Smooth muscle cell of the brain vasculature (primary cell): ENCODE measurements at regions not wholly inside any gene's neighbourhood (a gene's known extent, or its start where the extent isn't known, plus 50 kb on each side); places are given as distances from the start of the nearest gene placed in this dataset.
"Not testable (repeated sequence)": the region's sequence is repeated elsewhere in the genome, so short reads cannot be mapped to it uniquely, and the experiment has no call there.

ENCODE experiments used
- DNase-seq: peaks from one replicate; pipeline ENCODE4 v3.0.0-alpha.2; 2012; ENCODE audit warnings: low read depth, low spot score

DNA sequence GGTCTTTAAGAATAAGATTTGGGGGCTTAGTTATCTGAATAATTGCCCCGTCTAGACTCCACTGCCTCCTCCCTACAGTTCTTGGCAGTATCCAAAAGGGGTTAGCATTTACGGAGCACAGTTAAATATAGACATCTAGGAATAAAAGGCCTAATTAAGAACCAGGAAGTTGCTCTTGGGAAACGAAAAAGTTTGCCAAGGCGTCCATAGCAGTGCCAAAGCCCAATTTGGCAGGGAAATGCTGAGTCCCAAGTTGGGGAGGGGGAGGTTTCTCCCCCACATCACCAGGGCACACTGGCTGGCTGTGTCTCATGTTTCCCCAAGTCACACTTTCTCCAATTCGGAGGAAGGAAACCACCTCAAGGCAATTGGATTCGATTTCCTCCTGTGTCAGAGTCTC, 338.7 kb downstream of the FBXW7 start:
- DNase-seq, result no peak

DNA sequence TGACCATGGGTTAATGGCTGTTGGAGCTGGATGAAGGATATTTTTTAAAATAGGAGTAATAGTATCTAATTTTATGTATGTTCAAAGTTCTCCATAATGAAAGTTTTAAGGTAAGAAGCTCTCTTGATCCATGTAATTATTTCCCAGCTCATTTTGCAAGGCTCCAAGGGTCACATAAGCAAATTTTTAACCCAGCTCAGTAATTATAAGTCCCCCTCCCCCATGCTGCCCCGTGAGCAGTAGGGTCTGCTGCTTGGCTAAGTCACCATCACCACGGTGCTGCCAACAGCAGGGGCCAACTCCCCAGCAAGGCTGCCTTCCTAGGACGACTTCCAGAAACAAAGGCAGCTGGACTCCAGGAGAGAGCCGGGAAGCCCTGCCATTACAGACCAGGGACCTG, 340.0 kb downstream of the FBXW7 start:
- DNase-seq, result no peak

DNA sequence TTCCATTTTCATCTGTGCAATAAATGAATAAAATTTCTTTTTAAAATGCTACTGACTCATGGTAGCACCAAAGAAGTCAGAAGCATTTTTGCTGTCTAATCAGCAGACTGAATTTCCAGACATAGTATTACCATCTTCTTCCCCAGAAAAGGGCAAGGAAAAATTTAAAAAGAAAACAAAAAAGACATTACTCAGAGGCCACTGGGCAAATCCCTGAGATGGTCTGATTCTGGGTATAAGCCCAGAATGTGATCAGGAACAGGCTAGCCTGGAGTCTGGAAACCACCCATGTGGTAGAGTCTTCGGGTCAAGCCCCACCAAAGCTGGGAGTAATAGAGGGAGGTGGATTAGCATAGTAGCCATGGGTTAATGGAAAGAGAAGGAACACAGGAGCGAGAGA, 342.8 kb downstream of the FBXW7 start:
- no peak for DNase-seq

DNA sequence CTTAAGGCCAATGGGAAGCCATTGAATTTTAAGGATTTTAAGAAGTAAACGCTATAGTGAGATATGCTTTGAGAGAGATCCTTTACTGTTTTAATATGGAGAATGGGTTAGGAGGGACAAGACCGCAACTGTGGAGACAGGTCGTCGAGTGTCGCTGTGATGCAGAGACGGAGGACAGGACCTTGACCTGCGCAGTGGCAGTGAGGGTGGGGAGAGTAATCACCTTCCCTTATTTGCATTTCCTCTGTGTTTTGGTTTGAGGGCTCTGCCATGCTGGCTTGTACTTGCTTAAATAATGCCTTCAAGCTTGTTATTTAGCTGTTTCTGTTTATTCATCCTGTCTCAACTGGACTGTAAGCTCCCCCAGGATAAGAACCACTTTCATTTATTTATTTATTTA, 345.0 kb downstream of the FBXW7 start:
- no peak for DNase-seq

DNA sequence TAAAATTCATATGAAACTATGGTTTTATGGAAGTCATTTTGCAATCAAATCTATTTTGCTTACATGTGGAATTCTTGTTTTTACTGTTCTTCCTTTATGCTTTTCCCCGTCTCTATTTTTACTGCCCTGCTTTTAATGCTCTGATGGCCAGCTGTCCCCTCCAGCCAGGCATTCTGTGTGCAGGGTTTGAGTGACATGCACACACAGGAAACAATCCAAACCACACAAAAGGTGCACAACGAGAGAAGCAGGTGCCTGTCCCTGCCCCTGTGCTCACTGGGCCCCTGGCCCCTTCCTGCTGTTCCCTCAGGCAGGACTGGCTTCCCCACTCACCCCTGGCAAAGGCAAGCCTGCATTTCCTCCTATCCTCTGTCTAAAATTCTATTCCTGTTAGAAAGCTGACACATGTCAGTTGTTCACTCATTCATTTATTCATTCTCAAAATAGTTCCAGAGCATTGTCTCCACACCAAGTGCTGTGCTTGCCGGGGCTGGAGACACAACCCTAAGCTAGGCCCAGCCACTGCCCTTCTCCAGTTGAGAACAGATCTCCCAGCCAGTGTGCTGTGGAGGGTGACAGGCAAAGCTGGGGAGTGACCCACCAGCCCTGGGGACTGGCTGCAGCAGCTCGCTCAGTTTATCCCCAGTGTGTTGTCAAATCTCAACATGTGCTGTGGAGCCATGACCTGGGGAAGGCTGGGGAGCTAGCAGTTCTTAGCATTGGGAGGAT, 346.3 kb downstream of the FBXW7 start:
- DNase-seq, result no peak

DNA sequence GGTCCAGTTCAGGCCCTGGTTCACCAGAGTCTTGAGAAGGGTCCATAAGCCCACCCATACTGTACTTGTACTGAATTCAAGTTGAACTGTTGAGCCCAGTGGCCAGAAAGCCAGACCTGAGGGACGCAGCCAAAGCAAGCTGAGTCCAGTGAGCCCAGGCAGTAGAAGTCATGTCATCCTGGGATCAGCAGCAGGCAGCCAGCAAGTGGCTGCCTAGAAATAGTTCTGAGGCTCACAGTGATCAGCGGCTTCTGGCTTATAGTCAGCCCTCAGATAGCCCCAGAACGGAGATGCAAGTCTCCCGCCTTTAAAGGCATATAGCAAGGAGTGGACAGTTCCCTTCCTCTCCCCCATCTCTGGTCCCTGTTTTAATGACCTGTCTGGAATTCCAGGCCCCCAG, 347.1 kb downstream of the FBXW7 start:
- no peak for DNase-seq

DNA sequence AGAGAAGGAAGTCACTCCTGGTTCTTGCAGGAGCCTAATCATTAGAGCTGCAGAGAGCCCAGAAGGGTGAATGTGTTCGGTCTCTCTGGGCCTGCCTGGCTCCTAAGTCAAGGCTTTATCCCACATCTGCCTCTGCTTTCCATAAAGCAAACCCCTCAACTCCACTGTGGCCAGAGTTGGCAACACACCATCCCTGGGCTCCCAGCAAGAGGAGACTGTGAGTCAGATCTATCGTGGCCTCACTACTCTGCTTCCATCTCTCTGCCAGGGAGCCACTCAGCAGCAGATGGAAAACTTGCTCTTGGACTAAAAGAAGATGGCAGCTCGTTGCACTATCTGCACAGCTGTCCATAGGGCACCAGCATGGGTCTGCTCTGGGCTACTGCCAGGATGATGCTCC, 348.2 kb downstream of the FBXW7 start:
- DNase-seq, result no peak

DNA sequence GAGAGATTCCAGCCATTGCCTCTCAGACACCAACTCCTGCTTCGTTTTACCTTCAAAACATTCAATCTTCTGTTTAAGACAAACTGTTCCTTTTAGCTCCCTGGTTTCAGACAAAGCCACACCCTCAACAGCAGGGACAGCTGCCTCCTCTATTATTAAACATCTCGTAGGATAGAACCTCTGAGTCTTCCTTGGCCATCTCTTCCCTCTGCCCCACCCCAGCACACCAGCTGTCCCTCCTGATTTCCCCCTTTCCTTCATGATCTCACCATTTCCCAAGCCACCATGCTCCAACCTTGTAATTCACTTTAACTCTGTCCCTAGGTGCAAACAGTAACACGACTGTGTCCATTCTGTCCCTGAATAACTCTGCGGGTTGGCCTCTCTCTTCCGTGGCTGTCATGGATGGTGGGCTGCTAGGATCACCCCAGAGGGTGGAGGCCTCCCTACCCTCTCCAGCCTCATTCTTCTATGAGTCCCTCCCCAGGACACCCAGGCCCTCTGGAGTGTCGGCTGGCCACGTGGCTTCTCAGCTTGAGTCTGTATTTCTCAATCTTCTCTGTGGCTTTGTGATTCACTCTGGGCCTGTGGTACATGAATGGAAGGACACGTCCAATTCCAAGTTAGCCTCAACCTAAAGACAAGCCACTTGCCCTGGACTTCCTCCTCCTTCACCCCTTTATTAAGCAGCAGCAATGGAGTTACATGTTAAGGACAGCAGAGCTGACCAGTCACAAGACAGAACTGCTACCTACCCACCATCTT, 349.9 kb downstream of the FBXW7 start:
- DNase-seq, result no peak

DNA sequence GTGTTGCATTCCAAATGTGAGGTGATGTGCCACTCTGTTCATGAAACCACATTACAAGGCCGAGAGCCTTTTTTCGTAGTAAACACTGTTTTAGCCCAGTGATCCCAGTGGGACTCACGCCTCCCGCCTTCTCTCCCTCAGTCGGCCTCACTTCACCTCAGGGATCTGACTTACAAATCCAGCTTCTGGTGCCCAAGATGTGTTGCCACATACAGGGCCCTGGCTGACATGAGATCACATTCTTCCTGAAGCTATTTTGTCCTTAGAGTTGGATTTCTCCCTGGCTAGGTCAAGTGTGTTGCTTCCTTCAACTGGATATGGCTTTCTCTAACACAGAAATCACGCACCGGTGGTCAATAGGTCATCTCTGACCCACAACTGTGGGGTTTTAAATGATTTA, 354.7 kb downstream of the FBXW7 start:
- no peak for DNase-seq

DNA sequence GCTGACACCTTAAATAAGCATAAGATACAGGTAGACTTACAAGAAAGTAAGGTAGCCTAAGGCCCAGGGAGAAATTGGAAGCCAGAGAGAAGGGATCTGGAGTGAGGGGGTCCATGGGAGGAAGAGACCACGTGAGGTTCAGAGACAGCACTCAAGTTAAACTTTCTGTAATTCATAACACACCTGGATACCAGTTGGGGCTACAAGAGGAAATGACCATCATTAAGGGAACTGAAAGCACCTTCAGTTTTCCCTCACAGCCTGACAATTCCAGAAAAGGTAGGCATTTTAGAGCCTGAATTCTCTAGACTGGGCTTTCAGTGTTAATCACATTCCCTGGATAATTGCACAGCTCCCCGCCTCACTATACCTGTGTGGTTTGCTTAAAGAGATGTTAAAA, 355.5 kb downstream of the FBXW7 start:
- DNase-seq, result no peak

DNA sequence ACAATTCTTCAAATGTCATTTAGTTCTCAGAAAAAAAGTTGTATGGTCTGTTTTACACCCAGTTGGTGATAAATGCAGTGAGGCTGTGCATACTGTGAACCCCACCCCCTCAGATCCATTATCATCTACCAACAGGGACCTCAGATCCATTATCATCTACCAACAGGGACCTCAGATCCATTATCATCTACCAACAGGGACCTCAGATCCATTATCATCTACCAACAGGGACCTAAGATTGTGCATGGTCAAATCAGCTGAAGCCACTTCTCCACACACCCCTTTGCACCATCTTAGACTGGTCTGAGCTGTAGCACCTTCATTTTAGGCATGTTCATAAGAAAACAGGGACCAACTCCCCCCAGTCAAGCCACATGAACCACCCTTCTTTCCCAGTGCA, 358.4 kb downstream of the FBXW7 start:
- not testable (repeated sequence) for DNase-seq

DNA sequence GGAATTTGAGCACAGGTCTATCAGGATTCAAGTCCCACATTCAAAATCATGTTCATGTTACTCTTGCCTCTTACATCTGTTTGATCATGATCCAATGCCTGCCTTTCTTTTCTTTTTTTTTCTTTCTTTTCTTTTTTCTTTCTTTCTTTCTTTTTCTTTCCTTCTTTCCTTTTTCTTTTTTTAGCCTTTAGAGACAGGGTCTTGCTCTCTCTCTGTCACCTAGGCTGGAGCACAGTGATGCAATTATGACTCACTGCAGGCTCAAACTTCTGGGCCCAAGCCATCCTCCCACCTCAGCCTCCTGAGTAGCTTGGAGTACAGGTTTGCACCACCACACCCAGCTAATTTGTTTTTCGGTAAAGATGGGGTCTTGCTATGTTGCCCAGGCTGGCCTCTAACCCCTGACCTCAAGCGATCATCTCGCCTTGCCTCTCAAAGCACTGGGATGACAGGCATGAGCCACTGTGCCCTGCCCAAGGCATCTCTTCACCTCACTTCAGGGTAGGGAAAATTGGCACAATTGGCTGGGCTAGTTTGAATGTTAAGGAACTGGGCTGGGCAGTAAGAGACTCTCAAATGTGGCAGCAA, 359.2 kb downstream of the FBXW7 start:
- DNase-seq, result no peak

DNA sequence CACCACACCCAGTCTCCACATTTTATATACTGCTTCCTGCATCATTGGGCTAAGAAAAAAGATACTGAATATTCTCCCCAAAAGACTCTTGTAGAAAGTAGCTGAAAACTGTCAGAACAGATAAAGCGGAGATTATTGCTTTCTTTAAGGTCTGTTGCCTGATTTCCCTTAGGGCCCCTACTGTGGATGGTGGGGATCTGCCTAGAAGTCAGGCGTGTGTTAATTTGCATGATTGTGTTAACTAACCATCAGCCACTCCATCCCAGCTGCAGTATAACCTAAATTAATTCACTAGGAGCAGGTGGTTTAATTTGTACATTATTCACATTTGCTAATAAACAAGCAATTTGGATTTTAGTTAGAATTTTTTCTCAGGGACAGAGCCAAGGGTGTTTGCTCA, 360.3 kb downstream of the FBXW7 start:
- no peak for DNase-seq

DNA sequence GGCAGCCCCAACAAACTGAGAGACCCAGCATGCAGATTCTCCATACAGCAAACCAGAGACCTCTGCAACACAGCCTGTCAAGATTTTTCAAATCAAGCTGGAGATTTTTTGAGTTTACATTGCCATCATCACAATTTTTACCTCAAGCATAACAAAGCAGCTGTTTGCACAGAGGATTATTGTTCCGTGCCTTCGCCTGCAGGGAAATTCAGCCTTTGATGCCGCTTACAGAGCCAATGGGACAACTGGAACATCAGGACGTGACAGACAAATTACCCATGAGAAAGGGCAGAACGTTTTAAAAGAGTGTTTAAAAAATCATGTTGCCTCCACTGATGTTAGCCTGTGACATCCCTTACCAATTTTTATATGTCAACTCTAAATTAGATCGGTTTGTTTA, 363.7 kb downstream of the FBXW7 start:
- DNase-seq, result no peak

DNA sequence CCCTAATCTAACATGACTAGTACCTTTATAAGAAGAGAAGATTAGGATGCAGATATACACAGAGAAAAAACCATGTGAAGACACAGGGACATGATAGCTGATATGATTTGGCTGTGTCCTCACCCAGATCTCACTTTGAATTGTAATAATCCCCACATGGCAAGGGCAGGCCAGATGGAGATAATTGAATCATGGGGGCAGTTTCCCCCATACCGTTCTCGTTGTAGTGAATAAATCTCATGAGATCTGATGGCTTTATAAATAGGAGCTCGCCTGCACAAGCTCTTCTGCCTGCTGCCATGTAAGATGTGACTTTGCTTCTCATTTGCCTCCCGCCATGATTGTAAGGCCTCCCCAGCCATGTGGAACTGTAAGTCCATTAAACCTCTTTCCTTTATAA, 364.3 kb downstream of the FBXW7 start:
- DNase-seq, result no peak

DNA sequence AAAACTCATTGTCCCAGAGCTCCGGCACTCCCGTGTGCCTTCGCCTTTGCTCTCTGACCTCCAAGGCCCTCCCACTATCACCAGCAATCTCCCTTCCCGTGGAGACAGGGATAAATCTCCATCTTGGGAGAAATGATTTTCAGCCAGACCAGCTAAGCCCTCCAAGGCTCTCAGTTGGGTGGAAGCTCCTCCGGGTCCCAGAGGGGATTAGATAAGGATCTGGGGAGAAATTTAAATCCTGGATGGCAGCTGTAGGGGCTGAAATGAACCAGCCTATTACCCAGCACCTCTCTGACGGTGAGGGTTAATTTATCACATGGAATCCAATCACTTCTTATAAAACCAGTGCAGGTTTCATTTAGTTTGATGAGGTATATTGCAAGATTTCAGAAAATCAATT, 366.2 kb downstream of the FBXW7 start:
- DNase-seq, result no peak

DNA sequence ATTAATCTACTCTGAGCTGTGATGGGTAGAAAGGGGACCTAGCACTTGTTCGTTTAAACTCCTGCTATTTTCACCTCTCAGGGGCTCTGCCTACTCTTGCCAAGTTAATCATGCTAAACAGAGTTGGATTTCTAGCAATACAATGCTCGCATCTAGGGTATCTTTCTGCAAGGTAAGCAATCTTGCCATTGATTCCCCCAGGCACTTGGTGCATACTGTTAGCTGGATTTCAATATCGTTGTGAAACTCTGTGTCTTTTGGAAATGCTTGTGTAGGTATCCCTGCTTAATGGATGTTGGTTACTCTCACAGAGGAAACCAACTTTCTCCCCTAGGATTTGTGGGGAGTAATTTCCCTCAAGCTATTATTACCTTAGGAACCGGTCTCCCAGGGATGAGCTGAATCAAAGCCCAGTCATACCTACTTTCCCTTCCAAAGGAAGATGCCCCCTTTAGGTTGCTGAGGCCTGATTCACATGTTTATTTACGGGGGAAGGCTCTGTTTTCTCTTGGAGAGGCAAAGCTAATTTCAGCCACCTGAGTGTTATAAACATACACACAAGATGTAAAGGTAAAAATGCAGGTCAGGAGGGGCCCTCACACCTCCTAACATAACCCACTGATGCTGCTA, 366.8 kb downstream of the FBXW7 start:
- DNase-seq, result no peak

DNA sequence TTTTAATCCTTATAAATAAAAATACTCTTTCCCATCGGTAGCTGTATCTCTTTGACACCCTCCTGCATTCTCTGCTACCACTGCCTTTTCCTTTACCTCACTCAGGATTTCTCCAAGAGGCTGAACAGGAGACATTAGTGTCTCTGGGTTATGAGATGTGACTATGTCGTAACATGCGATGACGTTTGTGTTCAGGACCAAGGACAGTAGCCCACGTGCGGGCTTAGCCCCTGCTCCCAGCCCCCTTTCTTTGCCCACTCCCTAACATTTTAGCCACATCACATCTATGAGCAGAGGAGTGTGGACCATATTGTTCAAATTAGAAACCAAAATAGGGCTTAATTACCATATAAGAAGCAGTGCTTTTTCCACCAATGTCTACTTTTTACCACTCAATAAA, 369.3 kb downstream of the FBXW7 start:
- DNase-seq, result no peak

DNA sequence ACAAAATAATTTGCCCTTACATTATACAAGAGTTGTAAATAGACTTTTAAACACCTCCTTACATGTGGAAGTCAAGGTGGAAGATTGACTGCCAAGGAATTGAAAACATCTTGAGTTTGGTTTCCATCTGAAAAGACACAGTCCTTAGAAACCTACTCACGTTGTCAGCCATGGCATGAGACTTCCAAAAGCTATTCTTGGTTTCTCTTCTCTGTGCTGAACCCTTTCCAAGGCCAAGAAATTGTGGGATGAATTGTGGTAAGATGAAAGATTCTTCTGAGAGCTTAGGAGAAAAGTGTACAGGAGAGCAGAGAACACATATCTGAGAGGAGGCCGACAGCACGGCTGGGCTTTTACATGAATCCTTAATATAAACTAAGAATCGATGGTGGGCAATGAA, 370.0 kb downstream of the FBXW7 start:
- no peak for DNase-seq

DNA sequence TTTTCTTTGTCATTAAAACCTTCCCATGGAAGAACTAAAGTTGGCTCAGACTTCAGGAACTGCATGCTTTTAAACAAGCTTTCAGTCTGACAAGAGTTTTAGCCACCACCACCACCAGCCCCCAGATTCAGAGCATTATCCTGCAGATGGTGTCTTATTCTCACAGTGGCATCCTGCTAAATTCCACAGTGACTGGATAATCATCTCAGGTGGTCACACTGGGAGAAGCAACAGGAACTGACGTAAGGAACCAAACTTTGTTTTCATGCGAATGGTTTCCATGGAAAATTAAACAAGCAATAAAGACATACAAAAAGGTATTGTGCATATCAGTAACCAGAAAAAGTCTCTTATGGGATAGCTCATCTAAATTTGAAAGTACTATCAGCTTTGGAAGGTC, 370.7 kb downstream of the FBXW7 start:
- no peak for DNase-seq

DNA sequence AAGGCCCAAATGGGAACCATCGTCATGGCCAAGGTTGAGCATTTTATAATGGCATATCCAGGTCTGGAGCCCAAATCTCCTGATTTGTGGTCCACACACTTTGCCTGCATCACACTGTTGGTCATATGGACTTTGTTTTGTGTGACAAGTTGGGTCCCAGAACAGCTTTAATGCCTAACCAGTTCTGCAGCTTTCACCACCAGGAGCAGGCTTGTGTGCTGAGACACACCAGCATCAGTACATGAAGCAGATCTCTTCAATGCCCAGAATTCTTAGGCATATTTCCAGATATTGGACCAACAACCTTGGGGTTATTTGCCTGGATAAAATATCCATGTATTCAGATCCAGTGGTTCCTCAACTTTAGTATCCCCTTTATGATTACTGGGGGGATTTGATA, 371.3 kb downstream of the FBXW7 start:
- no peak for DNase-seq

DNA sequence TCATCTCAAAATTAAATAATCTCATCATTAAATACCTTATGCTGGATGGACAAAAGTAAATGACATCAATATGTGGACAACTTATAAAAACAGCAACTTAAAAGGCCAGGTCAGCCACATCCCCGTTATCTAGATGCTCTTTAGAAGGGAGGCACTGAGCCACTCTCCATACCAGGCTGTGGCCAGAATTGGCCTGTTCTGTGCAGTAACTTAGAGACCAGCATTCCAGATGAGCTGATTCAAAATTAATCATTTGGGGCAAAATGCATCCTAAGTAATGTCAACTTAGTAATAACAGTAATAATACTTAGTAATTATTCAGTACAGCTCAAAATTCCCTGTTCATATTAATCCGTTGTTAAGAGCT, 373.6 kb downstream of the FBXW7 start:
- DNase-seq, result no peak
